T1000 (cell line): ENCODE measurements at regions not wholly inside any gene's neighbourhood (a gene's known extent, or its start where the extent isn't known, plus 50 kb on each side); places are given as distances from the start of the nearest gene placed in this dataset.

Experiments used
- DNase-seq: peaks from one replicate; lab custom pipeline; 2025; ENCODE audit warnings: mixed read lengths; lab: John Stamatoyannopoulos, UW

GRCh38 chr1:56311766-56312165 is 267.6 kb downstream of the PLPP3 start:
- DNase-seq, result no peak

- DNase-seq, result no peak
Measured at GRCh38 chr1:56310945-56311344, 268.4 kb downstream of the PLPP3 start.

- DNase-seq, result no peak
Measured at GRCh38 chr1:56309065-56309464, 270.3 kb downstream of the PLPP3 start.

GRCh38 chr1:56304975-56305374 is 274.4 kb downstream of the PLPP3 start:
- no peak for DNase-seq

GRCh38 chr1:56303805-56304204 is 275.6 kb downstream of the PLPP3 start:
- no peak for DNase-seq

- peak; percentile 41 for DNase-seq
Measured at GRCh38 chr1:56302878-56303277, 276.5 kb downstream of the PLPP3 start.

- DNase-seq, result peak; percentile 16
Measured at GRCh38 chr1:56301791-56302190, 277.6 kb downstream of the PLPP3 start.

- no peak for DNase-seq
Measured at GRCh38 chr1:56300836-56301235, 278.5 kb downstream of the PLPP3 start.

GRCh38 chr1:56298866-56299265 is 280.5 kb downstream of the PLPP3 start:
- DNase-seq, result no peak

GRCh38 chr1:56297904-56298303 is 281.5 kb downstream of the PLPP3 start:
- DNase-seq, result no peak

GRCh38 chr1:56297208-56297607 is 282.2 kb downstream of the PLPP3 start:
- DNase-seq, result no peak

GRCh38 chr1:56295949-56296929 is 283.1 kb downstream of the PLPP3 start:
- DNase-seq, result no peak

GRCh38 chr1:56291374-56291919 is 287.9 kb downstream of the PLPP3 start:
- DNase-seq, result no peak

- DNase-seq, result no peak
Measured at GRCh38 chr1:56289260-56289659, 290.1 kb downstream of the PLPP3 start.

- DNase-seq, result no peak
Measured at GRCh38 chr1:56287721-56288120, 291.6 kb downstream of the PLPP3 start.

- no peak for DNase-seq
Measured at GRCh38 chr1:56286956-56287355, 292.4 kb downstream of the PLPP3 start.

- no peak for DNase-seq
Measured at GRCh38 chr1:56286506-56286905, 292.9 kb downstream of the PLPP3 start.

GRCh38 chr1:56285554-56286402 is 293.6 kb downstream of the PLPP3 start:
- no peak for DNase-seq

GRCh38 chr1:56284928-56285327 is 294.4 kb downstream of the PLPP3 start:
- no peak for DNase-seq

GRCh38 chr1:56278061-56278460 is 301.3 kb downstream of the PLPP3 start:
- no peak for DNase-seq

GRCh38 chr1:56268519-56269140 is 310.7 kb downstream of the PLPP3 start:
- no peak for DNase-seq

- no peak for DNase-seq
Measured at GRCh38 chr1:56267611-56268010, 311.8 kb downstream of the PLPP3 start.
